Ammon's horn (tissue), 1 donor: ENCODE measurements at regions not wholly inside any gene's neighbourhood (a gene's known extent, or its start where the extent isn't known, plus 50 kb on each side); places are given as distances from the start of the nearest gene placed in this dataset.

Experiments used
- DNase-seq: peaks from one replicate; pipeline ENCODE4 v3.0.0-alpha.2; 2016; ENCODE audit warnings: low spot score

DNA sequence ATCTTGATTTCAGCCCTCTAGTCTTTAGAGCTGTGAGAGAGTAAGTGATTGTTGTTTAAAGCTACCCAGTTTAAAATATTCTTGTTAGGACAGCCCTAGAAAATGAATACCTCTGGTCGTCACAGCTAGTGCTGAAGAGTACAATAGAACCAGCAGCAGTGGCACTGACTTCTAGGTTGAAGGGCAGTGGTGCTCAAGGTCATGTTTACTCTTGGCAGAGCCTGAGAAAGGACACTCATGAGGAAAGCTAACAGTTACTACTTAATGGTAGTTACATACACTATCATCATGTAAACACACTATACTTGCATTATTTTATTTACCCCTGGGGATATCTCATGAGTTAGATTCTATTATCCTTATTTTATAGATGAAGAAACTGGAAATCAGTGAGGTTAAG, 323.0 kb downstream of the SH2D4B start:
- DNase-seq: no peak

DNA sequence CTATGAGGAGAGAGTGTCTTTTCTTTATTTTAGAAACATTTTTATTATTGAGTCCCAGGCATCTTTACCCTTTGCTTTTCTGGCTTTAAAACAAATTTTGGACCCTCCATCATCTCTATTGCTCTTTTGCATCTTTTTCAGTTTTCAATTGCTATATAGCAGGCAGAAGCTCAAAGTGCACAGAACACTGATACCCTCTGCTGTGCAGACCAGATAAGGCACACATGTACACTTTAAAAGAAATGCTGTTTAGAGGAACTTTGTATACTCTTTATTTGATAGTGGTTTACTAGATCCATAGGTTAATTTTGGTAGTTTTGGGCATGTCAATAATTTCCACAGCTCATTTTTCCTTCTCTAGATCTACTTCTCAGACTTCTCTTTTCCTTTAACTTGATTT, 324.2 kb downstream of the SH2D4B start:
- no peak for DNase-seq

DNA sequence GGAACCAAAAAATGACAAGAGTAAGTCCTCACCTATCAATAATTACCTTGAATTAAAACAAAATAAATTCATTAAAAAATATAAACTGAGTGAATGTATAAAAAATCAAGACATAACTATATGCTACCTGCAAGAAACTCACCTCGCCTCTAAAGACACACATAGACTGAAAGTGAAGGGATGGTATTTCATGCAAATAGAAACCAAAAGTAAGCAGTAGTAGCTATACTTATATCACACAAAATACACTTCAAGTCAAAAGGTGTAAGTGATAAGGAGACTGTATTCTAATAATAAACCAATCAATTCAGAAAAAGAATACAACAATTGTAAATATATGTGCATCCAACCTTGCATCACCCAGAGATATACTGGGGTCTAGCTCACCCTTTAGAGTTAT, 332.6 kb downstream of the SH2D4B start:
- DNase-seq: no peak

DNA sequence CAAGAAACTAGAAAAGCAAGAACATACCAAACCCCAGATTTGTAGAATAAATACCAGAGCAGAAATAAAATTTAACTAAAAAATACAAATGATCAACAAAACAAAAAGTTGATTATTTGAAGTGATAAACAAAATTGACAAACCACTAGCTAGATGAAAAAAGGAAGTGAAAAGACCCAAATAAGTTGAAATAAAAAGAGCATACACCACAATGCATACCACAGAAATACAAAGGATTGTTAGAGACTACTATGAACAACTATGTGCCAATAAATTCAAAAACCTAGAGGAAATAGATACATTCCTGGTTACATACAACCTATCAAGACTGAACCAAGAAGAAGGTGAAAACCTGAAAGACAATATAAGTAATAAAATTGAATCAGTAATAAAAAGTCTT, 333.4 kb downstream of the SH2D4B start:
- DNase-seq: no peak

DNA sequence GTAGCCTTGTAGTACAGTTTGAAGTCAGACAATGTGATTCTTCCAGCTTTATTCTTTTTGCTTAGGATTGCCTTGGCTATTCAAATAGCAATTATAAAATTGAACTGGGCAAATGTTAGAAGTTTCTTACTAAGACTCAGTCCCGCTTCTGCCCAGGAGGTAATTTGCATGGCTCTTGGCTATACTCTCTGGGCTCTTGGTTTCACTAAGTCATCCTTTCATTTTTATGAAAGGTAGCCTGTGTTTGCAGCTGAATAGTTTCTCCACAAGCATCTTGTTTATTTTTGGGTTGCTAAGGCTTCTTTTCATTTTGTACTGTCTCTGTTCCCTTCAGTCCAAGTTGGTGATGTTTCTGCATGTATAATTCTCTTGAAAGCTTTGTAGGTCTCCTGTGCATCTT, 340.6 kb downstream of the SH2D4B start:
- no peak for DNase-seq

DNA sequence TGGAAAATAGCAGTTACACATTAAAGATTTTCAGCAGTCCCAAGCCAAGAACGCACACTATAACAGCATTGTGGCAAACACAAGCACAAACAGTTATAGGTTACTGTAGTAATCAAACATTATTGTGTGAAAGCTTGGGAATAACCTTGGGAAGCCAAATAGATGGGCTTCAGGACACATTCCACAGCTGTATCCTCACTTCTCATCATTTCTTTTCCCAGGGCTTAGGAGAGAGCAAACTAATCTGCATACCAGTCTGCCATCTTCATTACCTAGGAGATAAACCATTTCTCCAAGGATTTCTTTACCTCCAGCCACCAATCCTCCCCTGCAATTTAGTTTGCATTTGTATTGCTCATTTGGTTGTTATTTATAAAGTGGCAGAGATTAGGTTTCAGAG, 352.4 kb downstream of the SH2D4B start:
- no peak for DNase-seq

DNA sequence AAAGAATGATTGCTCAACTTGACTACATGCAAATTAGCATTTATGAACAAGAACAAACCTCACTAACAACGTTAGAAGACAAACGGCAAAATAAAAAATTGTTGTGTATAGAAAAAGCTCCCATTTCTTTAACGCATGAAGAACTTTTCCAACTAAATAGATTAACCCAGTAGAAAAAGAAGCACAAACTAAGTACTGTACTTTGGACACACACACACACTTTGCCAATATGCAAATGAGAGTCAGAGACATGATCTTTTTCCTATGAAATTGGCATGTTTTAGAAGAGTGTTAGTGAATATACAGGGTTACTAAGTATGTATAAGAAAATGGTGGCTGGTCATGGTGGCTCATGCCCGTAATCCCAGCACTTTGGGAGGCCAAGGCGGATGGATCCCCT, 355.6 kb downstream of the SH2D4B start:
- DNase-seq: no peak

DNA sequence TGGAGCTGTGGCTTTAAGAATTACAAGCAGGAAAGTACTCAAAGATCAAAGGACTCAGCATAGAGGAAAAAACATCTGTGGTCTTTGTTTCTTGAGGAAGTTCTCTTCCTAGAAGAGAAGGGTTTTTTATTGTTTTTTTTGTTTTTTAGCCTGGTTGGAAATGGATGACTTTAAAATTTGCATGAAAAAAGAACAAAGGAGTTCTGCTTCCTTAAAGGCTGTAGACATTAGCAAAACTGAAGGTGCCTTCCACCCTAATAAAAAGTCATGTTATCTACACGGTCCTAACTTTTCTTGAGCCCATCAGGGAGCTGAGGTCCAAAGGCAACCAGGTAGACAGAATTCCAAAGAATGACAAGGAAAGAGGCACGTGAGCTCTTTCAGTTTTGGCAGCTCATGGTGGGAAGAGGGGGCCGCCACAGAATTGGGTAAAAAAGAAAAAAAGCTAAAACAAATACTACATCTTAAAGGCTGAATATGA, 356.6 kb downstream of the SH2D4B start:
- no peak for DNase-seq

DNA sequence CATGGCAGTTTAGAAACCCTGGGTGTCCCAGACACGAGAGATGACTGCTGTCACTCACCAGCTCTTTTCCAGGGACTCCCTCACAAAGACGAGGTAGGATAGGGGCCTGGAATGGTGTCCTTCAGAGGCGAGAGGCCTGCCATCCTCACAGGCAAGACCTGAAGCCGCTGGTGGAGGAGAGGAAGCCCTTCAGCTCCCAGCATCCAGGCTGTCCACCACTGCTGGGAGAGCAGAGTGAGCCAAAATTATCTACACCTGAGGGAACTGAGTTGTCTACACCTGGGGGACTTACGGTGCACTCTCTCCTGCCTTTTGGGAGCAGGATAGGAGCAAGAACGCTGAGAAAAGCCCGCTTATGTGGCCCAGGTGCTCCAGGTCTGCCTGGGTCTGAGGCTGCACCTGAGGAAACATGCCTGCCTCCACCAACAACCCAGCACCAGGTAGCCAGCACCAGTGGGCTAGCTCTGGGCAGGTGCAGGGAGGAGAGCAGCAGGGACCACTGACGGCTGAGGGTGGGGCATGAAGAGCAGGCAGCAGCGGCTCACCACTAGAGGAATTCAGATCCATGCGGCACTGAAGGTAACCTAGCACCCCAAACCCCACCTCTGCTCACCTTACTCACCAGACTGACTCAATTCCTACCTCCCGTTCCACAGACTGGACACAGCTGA, 357.2 kb downstream of the SH2D4B start:
- no peak for DNase-seq

DNA sequence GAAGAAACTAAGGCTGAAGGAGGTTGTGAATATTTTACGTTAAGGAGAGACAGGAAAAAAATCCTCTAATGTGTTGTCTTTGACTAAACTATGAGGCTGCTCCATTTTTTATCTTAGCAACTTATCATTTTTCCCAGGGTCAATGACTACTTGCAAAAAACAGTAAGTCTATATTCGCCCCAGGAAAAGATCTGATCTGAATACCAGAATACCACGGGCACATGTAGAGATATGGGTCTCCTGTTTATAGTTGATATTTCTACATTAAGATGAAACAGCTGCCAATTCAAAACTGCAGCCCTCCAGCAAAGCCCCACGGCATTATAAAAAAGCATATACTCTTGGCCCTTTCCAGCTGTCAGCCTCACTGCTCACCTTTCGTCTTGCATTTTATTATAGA, 358.4 kb downstream of the SH2D4B start:
- DNase-seq: no peak

DNA sequence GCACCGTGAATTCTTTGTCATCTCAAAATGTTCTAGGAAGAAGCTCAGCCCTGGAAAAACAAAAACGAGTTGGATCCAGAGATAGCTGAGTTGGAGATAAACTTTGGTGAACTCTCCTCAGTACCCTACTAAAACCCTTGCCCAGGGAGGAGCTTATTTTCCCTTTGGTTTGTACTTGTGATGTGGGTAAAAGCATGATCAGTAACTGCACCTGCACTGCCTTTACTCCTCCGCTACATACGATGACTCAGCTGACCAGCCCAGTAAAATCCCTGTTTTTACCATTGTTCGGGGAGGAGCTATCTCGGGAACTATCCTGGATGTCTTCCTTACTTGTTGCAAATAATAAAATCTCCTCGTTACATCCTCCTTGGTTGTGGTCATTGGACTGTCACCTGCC, 359.3 kb downstream of the SH2D4B start:
- DNase-seq: no peak

DNA sequence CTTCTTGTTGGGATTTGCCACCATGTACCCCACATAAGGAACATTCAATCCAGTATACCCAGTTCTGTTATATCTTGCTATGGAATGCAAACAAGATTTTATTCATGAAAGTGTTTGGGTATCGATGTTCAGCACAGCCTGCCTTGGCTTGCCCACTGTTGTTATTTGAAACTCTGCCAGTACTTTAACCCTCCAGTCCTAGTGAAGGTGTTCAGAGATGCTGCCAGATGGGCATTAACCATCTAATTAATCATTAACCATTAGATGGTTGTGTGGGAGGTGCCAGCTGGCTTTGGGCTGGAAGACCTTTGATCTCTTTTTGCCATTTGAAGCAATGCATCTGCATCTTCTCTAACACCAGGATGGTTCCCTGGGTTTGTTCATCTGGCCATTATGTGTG, 363.0 kb downstream of the SH2D4B start:
- DNase-seq: no peak

DNA sequence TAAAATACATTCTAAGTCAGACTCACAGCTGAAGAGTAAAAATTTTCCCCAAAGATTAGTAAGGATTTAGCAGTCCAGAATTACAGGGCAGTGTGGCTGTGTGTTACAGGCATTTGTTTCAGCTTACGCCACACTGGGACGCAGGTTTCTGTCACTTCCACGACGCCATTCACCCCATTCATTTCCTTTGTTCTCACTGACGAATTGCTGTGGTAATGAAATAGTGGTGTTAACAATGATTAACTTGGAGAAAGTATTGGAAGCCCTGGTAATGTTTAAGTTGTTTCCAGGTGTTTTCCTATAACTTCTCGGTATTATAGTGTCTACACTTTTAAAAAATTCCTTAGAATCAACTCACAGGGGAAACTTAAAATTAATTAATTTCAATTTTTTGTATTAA, 370.9 kb downstream of the SH2D4B start:
- no peak for DNase-seq

DNA sequence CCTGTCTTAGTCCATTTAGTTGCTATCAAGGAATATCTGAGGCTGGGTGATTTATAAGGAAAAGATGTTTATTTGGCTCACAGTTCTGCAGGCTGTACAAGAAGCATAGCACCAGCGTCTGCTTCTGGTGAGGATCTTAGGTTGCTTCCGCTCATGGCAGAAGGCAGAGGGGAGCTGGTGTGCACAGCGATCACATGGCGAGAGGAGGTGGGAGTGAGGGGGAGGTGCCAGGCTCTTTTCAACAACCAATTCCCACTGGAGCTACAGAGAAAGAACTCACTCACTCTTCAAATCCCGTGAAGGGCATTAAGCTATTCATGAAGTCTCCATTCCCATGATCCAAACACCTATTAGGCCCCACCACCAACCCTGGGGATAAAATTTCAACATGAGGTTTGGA, 371.6 kb downstream of the SH2D4B start:
- no peak for DNase-seq

DNA sequence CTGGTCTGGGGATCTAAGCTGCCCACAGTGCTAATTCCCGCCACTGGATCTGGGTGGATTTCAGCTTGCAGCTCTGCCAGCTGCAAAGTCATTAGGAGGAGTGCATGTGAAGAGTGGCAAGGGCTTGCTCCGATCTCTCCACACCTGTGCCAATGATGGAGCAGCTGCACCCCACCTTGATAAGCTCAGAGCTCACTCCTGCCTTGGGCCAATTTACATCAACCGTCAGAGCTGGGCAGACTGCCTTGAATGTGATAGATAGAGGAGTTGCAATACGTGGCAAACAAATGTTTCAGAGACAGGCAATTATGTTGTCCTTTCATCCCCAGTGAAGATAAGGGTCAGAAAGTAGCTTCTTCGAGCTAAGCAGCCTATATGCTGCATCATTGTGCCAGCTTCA, 379.9 kb downstream of the SH2D4B start:
- no peak for DNase-seq

DNA sequence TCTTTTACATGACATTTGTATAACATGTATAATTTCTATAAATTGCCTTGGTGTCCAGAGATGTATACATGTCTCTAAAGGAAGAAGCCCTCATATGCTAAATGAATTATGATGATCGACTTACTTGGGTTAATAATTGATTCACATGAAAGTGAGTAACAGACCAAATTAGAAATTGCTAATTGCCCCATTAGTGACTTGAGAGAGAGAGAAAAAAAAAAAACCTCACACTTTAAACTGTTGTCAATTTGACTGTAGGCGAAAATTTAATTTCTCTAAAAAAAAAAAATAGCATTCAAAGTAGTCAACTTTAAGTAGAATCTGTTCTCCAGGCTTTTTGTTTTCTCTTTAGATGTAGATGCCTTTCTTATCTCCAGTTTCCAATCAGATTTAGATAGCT, 383.3 kb downstream of the SH2D4B start:
- DNase-seq: no peak

DNA sequence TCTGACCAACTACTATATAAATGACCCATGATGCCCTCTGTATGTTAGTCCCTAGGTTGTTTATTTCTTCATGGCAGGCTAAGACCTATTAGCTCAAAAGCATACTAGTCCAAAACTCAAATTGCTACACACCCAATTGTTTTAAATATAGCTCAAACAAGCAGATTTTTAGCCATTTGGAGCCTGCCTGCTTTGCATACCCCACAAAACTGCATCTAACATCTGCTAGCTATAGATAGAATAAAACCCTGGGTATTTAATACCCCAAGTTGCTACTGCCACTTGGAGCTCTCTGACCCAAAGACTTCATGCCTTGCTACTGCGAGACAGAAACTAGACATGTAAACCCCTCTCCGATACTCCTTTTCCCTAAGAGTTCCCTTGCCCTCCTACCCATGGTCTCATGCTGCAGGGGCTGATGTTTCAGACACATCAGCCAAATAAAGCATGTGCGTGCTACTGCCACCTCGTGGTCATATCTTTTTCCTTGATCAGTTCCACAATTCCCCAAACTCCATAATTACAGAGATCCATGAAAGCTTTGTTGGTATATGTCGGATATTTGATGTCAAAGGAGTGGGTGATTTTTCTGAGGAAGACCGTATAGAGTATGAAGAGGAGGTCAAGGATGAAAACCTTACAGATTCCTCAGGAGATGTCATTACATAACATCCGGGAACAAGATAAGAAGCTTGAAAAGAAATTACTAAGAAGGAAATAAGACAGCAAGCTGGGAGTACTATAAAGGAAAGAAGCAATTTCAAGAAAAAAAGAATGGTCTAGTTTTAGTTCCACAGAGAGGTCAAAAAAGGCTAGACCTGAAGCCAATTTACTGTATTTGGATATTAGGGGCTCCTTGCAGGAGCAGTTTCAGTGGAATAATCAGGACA, 386.6 kb downstream of the SH2D4B start:
- peak; percentile 55 for DNase-seq

DNA sequence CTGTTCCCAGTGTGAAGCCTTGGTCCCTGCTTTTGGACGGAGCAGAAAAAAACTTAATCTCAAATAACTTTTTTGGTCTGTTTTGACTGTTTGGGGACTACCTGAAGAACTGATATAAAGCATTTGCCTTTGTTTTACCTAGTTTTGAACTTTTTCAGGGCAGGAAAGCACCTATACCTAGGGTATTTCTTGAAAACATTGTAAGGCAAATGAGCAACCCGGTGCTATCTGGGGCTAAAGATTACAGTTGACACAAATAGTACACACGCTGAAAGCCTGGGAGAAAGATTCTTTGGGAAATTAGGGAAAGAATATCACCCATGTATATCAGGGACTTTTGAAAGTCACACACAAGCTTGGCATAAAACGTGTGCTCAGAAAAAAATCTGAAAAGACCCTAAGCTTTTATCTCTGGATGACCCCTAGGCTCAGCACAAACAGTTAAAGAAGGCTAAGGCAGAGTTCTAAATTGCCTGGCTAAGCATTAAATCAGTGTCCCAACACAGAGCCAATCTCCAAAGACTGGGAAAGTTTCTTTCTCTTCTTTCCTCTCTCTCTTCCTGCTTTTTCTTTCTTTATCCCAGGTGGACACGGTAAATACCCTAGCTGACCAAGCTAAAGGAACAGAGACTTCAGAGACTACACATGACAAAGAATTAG, 389.8 kb downstream of the SH2D4B start:
- no peak for DNase-seq

DNA sequence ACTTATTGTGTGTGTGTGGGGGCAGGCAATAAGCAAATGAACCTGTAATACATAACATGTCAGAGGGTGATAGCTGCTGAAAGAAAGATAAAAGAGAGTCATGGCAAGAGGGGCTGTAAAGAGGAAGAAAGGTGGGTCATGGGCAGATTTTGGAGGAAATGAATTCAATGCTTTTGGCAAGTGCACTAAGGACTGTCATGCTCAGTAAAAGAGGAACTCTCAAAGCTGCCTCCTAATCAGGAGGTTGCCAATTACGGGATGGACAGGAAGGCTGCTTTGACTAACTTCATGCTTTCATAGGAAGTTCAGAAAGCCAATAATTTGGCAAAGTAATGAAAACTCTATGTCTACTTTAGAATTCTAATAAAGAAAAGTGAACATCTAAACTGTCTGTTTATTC, 401.2 kb downstream of the SH2D4B start:
- no peak for DNase-seq

DNA sequence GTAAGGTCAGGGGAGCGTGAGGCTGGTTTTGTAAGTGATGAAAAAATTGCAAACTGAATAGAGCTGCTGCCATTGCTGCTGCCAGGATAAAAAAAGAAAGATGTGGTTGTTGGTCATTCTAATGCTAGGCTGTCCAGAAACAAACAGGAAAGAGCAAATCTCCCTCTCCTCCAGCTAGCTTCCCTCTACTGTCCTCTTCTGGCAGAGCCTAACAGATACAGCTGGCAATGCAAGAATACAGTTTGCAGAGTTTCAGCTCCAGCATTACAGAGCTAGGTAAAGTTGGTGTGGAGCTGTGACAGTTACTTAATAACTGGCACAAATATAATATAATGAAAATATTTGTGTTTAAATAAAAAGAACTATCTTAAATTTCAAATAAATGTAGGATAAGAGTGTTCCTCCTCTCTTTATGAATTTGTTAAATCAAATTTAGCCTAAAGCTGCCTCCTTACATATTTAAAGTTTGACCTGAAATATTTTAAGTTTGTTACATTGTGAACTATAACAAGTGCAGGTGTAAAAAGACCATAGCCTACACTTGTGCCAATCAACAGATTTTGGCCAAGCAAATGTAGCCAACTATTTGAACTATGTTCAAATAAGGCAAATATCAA, 407.7 kb downstream of the SH2D4B start:
- peak; percentile 57 for DNase-seq

DNA sequence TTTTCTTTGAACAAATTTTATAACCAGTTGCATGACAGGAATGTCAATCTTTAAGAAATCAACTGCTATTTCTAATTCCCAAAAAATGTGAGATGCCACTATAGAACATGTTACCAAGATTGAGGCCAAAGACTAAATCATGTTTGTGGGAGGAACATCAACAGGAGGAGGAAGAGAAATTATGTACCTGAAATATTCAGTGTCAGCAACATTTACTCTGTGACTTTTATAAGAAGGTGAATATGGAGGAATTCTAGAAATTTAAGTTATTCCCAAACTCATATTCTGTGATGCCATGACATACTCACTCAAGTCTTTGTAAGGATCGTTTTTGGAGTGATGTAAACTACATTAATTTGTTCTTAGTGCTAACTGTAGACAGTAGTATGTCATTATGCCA, 408.4 kb downstream of the SH2D4B start:
- no peak for DNase-seq

DNA sequence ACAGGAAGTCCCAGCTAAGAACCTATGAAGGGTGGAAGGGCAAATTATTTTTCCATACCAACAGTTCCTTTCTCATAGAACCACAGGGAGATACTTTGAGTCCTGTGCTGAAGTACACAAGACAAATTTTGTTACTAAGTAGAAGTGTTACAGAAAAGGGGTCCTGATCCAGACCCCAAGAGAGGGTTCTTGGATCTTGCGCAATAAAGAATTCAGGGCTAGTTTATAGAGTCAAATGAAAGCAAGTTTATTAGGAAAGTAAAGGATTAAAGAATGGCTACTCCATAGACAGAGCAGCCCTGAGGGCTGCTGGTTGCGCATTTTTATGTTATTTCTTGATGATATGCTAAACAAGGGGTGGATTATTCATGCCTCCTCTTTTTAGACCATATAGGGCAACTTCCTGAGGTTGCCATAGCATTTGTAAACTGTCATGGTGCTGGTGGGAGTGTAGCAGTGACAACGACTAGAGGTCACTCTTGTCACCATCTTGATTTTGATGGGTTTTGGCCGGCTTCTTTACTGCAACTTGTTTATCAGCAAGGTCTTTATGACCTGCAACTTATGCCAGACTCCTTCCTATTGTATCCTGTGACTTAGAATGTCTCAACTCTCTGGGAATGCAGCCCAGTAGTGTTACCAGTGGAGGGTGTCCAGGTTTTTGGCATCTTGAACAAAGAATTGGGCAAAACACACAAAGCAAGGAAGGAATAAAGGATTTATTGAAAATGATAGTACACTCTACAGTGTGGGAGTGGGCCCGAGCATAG, 409.4 kb downstream of the SH2D4B start:
- no peak for DNase-seq
